K562 (cell line): ENCODE measurements at regions not wholly inside any gene's neighbourhood (a gene's known extent, or its start where the extent isn't known, plus 50 kb on each side); places are given as distances from the start of the nearest gene placed in this dataset.

Experiments used
- BRF1 ChIP-seq: IDR thresholded peaks from 3 replicates; pipeline ENCODE4 v1.6.1; 2011; ENCODE audit warnings: borderline replicate concordance, mild to moderate bottlenecking; ENCODE audit not compliant: insufficient read length; ENCODE audit errors: extremely low read depth
- ERF ChIP-seq: fragments of 450-650 bp; formaldehyde crosslinking; IDR thresholded peaks from 2 replicates; pipeline ENCODE4 v1.4.0; 2020; ENCODE audit warnings: mild to moderate bottlenecking, mixed read lengths
- ETV5 ChIP-seq: sonication (generic); formaldehyde crosslinking; IDR thresholded peaks from 2 replicates; pipeline ENCODE4 v1.4.0; 2020; ENCODE audit warnings: low read depth, mild to moderate bottlenecking, missing genetic modification reagents
- ETV6 ChIP-seq, 3 experiments: fragments of 150-350 bp in 1 of 3; sonication (generic) in 1 of 3; formaldehyde crosslinking in 1 of 3; IDR thresholded peaks; 2 replicates each; pipeline versions ENCODE4 v1.6.1 to v1.8.0; 2014 to 2022; ENCODE audit warnings: borderline replicate concordance in 2 of 3, low read depth in 2 of 3, antibody characterized with exemption in 1 of 3, low read length in 1 of 3, mild to moderate bottlenecking in 1 of 3, missing genetic modification reagents in 1 of 3
- MYBL2 ChIP-seq, 2 experiments: fragments of 450-650 bp in 1 of 2; sonication (generic) in 1 of 2; formaldehyde crosslinking in 1 of 2; IDR thresholded peaks; 2 replicates each; pipeline versions ENCODE4 v1.6.1 to v1.8.1; 2017 to 2022; ENCODE audit warnings: borderline replicate concordance in 1 of 2, inconsistent platforms in 1 of 2, low read depth in 1 of 2, mild to moderate bottlenecking in 1 of 2, missing genetic modification reagents in 1 of 2, moderate library complexity in 1 of 2
- NFXL1 ChIP-seq: fragments of 450-650 bp; formaldehyde crosslinking; IDR thresholded peaks from 2 replicates; pipeline ENCODE4 v1.4.0; 2021; ENCODE audit warnings: mild to moderate bottlenecking
- POLR2A ChIP-seq: fragments of 450-650 bp; conservative IDR thresholded peaks from 2 replicates; pipeline ENCODE4 v1.6.1; 2016
- POLR2G ChIP-seq: fragments of 200-400 bp; formaldehyde crosslinking; IDR thresholded peaks from 2 replicates; pipeline ENCODE4 v1.6.1; 2017; ENCODE audit warnings: low read depth, mild to moderate bottlenecking, antibody characterized with exemption, low read length, moderate library complexity
- RAD51 ChIP-seq: fragments of 450-650 bp; IDR thresholded peaks from 2 replicates; pipeline ENCODE4 v1.7.1; 2016; ENCODE audit warnings: low read depth, mild to moderate bottlenecking, borderline replicate concordance
- RB1 ChIP-seq: fragments of 450-650 bp; IDR thresholded peaks from 2 replicates; pipeline ENCODE4 v1.6.1; 2017; ENCODE audit warnings: low read depth, mild to moderate bottlenecking
- SMAD2 ChIP-seq: fragments of 150-350 bp; IDR thresholded peaks from 2 replicates; pipeline ENCODE4 v1.6.1; 2014; ENCODE audit warnings: low read depth, mild to moderate bottlenecking, low read length
- SOX6 ChIP-seq: fragments of 450-650 bp; IDR thresholded peaks from 2 replicates; pipeline ENCODE4 v1.6.1; 2014; ENCODE audit warnings: mild to moderate bottlenecking
- TAF9B ChIP-seq: fragments of 450-650 bp; IDR thresholded peaks from 2 replicates; pipeline ENCODE4 v1.6.1; 2018; ENCODE audit warnings: mild to moderate bottlenecking; ENCODE audit not compliant: partially characterized antibody
- THRA ChIP-seq: fragments of 450-650 bp; IDR thresholded peaks from 2 replicates; pipeline ENCODE4 v1.6.1; 2017; ENCODE audit warnings: mild to moderate bottlenecking, moderate library complexity
- TF ChIP-seq, protein P1 (sequence below), 2 experiments: fragments of 450-650 bp; IDR thresholded peaks; 2 replicates each; pipeline ENCODE4 v1.6.1; 2018; ENCODE audit warnings: mild to moderate bottlenecking in 2 of 2, low read depth in 1 of 2; ENCODE audit not compliant: partially characterized antibody in 2 of 2
- TF ChIP-seq, protein P2 (sequence below): fragments of 150-350 bp; IDR thresholded peaks from 2 replicates; pipeline ENCODE4 v1.6.1; 2014; ENCODE audit warnings: low read depth, mild to moderate bottlenecking, low read length, borderline replicate concordance
- TF ChIP-seq, protein P3 (sequence below): fragments of 250-450 bp; sonication (Bioruptor Pico); IDR thresholded peaks from 2 replicates; pipeline ENCODE4 v1.5.0; 2020; ENCODE audit warnings: mild to moderate bottlenecking

DNA sequence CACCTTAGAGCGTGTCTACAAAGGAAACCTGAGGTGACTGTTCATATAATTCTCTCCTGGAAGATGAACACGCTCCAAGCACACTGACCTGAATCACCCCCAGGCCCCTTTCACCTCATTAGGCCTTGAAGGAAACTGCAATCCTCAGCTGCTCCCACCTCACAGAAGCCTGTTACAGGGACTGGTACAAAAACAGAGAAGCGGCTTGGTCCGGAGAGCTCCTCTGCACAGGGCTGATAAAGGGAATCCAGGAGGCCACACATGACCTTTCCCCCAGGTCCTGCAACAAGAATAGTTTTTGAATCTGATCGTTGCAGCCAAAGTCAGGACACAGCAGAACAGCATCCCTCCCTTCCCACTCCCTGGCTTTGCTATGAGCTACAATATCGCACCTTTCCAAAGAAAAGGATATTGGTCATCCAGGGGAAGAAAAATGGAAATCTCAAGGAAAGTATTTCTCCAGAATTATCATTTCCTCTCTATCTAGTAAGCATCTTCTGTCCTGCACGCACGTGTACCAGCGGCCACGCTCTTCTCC lies 666.7 kb downstream of the UQCRFS1 start (continued):
- peak; percentile 84 for TF ChIP-seq THRA
- TF ChIP-seq BRF1: no peak
- no peak for TF ChIP-seq RB1
- no peak for TF ChIP-seq MYBL2 (IDR thresholded peaks at IDR 0.05; ENCODE audit: low read depth)
- TF ChIP-seq MYBL2 (CRISPR knock-in tag; IDR thresholded peaks at IDR 0.05; ENCODE audit: borderline replicate concordance): no peak
- TF ChIP-seq, protein P1, sequence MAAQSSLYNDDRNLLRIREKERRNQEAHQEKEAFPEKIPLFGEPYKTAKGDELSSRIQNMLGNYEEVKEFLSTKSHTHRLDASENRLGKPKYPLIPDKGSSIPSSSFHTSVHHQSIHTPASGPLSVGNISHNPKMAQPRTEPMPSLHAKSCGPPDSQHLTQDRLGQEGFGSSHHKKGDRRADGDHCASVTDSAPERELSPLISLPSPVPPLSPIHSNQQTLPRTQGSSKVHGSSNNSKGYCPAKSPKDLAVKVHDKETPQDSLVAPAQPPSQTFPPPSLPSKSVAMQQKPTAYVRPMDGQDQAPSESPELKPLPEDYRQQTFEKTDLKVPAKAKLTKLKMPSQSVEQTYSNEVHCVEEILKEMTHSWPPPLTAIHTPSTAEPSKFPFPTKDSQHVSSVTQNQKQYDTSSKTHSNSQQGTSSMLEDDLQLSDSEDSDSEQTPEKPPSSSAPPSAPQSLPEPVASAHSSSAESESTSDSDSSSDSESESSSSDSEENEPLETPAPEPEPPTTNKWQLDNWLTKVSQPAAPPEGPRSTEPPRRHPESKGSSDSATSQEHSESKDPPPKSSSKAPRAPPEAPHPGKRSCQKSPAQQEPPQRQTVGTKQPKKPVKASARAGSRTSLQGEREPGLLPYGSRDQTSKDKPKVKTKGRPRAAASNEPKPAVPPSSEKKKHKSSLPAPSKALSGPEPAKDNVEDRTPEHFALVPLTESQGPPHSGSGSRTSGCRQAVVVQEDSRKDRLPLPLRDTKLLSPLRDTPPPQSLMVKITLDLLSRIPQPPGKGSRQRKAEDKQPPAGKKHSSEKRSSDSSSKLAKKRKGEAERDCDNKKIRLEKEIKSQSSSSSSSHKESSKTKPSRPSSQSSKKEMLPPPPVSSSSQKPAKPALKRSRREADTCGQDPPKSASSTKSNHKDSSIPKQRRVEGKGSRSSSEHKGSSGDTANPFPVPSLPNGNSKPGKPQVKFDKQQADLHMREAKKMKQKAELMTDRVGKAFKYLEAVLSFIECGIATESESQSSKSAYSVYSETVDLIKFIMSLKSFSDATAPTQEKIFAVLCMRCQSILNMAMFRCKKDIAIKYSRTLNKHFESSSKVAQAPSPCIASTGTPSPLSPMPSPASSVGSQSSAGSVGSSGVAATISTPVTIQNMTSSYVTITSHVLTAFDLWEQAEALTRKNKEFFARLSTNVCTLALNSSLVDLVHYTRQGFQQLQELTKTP (IDR thresholded peaks at IDR 0.05; ENCODE audit: low read depth in 1 of 2, partially characterized antibody in 2 of 2): peak; percentile 38 to 46
- TF ChIP-seq POLR2G: no peak
- TF ChIP-seq, protein P2, sequence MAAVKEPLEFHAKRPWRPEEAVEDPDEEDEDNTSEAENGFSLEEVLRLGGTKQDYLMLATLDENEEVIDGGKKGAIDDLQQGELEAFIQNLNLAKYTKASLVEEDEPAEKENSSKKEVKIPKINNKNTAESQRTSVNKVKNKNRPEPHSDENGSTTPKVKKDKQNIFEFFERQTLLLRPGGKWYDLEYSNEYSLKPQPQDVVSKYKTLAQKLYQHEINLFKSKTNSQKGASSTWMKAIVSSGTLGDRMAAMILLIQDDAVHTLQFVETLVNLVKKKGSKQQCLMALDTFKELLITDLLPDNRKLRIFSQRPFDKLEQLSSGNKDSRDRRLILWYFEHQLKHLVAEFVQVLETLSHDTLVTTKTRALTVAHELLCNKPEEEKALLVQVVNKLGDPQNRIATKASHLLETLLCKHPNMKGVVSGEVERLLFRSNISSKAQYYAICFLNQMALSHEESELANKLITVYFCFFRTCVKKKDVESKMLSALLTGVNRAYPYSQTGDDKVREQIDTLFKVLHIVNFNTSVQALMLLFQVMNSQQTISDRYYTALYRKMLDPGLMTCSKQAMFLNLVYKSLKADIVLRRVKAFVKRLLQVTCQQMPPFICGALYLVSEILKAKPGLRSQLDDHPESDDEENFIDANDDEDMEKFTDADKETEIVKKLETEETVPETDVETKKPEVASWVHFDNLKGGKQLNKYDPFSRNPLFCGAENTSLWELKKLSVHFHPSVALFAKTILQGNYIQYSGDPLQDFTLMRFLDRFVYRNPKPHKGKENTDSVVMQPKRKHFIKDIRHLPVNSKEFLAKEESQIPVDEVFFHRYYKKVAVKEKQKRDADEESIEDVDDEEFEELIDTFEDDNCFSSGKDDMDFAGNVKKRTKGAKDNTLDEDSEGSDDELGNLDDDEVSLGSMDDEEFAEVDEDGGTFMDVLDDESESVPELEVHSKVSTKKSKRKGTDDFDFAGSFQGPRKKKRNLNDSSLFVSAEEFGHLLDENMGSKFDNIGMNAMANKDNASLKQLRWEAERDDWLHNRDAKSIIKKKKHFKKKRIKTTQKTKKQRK: no peak
- TF ChIP-seq, protein P3, sequence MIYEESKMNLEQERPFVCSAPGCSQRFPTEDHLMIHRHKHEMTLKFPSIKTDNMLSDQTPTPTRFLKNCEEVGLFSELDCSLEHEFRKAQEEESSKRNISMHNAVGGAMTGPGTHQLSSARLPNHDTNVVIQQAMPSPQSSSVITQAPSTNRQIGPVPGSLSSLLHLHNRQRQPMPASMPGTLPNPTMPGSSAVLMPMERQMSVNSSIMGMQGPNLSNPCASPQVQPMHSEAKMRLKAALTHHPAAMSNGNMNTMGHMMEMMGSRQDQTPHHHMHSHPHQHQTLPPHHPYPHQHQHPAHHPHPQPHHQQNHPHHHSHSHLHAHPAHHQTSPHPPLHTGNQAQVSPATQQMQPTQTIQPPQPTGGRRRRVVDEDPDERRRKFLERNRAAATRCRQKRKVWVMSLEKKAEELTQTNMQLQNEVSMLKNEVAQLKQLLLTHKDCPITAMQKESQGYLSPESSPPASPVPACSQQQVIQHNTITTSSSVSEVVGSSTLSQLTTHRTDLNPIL (CRISPR knock-in tag): no peak
- TF ChIP-seq NFXL1 (CRISPR knock-in tag): no peak
- no peak for TF ChIP-seq SMAD2
- 0 out of 2 replicates have a peak, but pooled peaks have one; percentile 16 for TF ChIP-seq POLR2A
- 0 out of 2 replicates have a peak, but pooled peaks have one; percentile 33 for TF ChIP-seq ERF (CRISPR knock-in tag)
- TF ChIP-seq TAF9B: peak; percentile 35
- 0 out of 4 replicates have a peak, but pooled peaks of 1 of the 2 experiments have one; percentile 10 for TF ChIP-seq ETV6 (IDR thresholded peaks at IDR 0.05; ENCODE audit: borderline replicate concordance in 1 of 2, low read depth in 2 of 2, low read length in 1 of 2)
- TF ChIP-seq ETV6 (CRISPR knock-in tag; IDR thresholded peaks at IDR 0.05; ENCODE audit: borderline replicate concordance): no peak
- TF ChIP-seq ETV5 (CRISPR knock-in tag): 0 out of 2 replicates have a peak, but pooled peaks have one; percentile 21
- peak; percentile 77 for TF ChIP-seq SOX6
- TF ChIP-seq RAD51: peak; percentile 35; the same call in 1 of the 2 replicates
